NB4 (cell line): ENCODE measurements at regions not wholly inside any gene's neighbourhood (a gene's known extent, or its start where the extent isn't known, plus 50 kb on each side); places are given as distances from the start of the nearest gene placed in this dataset.

Experiments
- DNase-seq: peaks from one replicate; pipeline ENCODE4 v3.0.0; 2010; ENCODE audit warnings: low read depth
- H3K4me3 ChIP-seq: one replicate; pipeline ENCODE4 v1.5.1; 2011; ENCODE audit warnings: mild to moderate bottlenecking, low read depth, low read length, moderate library complexity
- CTCF ChIP-seq: IDR thresholded peaks from one replicate; pipeline ENCODE4 v1.5.1; 2012; ENCODE audit warnings: low read depth, low read length
- MAX ChIP-seq: IDR thresholded peaks from 2 replicates; pipeline ENCODE4 v1.6.1; 2011; ENCODE audit warnings: low read depth, low read length
- MYC ChIP-seq: IDR thresholded peaks from 2 replicates; pipeline ENCODE4 v1.6.1; 2011; ENCODE audit warnings: low read depth, low read length
- POLR2A ChIP-seq: IDR thresholded peaks from 2 replicates; pipeline ENCODE4 v1.6.1; 2011; ENCODE audit warnings: mild to moderate bottlenecking; ENCODE audit not compliant: insufficient read length; ENCODE audit errors: extremely low read depth

- no peak for TF ChIP-seq MYC
- no peak for TF ChIP-seq POLR2A
- TF ChIP-seq MAX: no peak
- TF ChIP-seq CTCF: no peak
- DNase-seq: no peak
- H3K4me3 ChIP-seq: no peak overlapping the region
Measured at GRCh38 chr1:217272385-217272784, 358.5 kb downstream of the GPATCH2 start.

GRCh38 chr1:217270101-217270500 is 360.8 kb downstream of the GPATCH2 start:
- H3K4me3 ChIP-seq: no peak overlapping the region
- TF ChIP-seq CTCF (no peak), MYC (no peak), POLR2A (no peak), MAX (no peak)
- DNase-seq: no peak

- no peak overlapping the region for H3K4me3 ChIP-seq
- no peak for DNase-seq
- TF ChIP-seq POLR2A: no peak
- TF ChIP-seq MYC: no peak
Measured at GRCh38 chr1:217268058-217268457, 362.8 kb downstream of the GPATCH2 start.

GRCh38 chr1:217261636-217262035 is 369.3 kb downstream of the GPATCH2 start:
- TF ChIP-seq POLR2A (no peak), MAX (no peak), MYC (no peak), CTCF (no peak)
- H3K4me3 ChIP-seq: no peak overlapping the region
- DNase-seq: no peak

GRCh38 chr1:217260676-217261075 is 370.2 kb downstream of the GPATCH2 start:
- H3K4me3 ChIP-seq: no peak overlapping the region
- no peak for DNase-seq
- TF ChIP-seq MAX (no peak), POLR2A (no peak), MYC (no peak), CTCF (no peak)

GRCh38 chr1:217253985-217254384 is 376.9 kb downstream of the GPATCH2 start:
- DNase-seq: no peak
- no peak overlapping the region for H3K4me3 ChIP-seq
- TF ChIP-seq MYC (no peak), MAX (no peak), POLR2A (no peak), CTCF (no peak)
